Spleen (tissue), 11 donors: ENCODE measurements at regions not wholly inside any gene's neighbourhood (a gene's known extent, or its start where the extent isn't known, plus 50 kb on each side); places are given as distances from the start of the nearest gene placed in this dataset.

Source experiments
- DNase-seq: peaks from one replicate; pipeline ENCODE4 v3.0.0-alpha.2; 2020
- H3K27ac ChIP-seq, 8 donors: fragments of 200-600 bp; sonication (generic) in 7 of 8; 1 replicate in 4 of 8; 2 replicates in 4 of 8; pipeline versions ENCODE4 v1.5.0 to v1.8.0; 2016 to 2021; ENCODE audit warnings: inconsistent platforms in 4 of 8, mild to moderate bottlenecking in 4 of 8, moderate library complexity in 1 of 8
- H3K27me3 ChIP-seq, 7 donors: fragments of 200-600 bp; sonication (generic) in 6 of 7; replicated peaks in 1 of 7; 1 replicate in 4 of 7; 2 replicates in 3 of 7; pipeline versions ENCODE4 v1.5.0 to v1.8.0; 2016 to 2021; ENCODE audit warnings: inconsistent platforms in 3 of 7, mild to moderate bottlenecking in 1 of 7
- H3K36me3 ChIP-seq, 6 donors: fragments of 200-600 bp; sonication (generic) in 5 of 6; 1 replicate in 4 of 6; 2 replicates in 2 of 6; pipeline versions ENCODE4 v1.5.0 to v1.8.0; 2016 to 2021; ENCODE audit warnings: inconsistent platforms in 2 of 6
- H3K4me1 ChIP-seq, 6 donors: fragments of 200-600 bp; sonication (generic) in 5 of 6; 1 replicate in 3 of 6; 2 replicates in 3 of 6; pipeline versions ENCODE4 v1.5.0 to v1.8.0; 2016 to 2021; ENCODE audit warnings: inconsistent platforms in 3 of 6
- H3K4me3 ChIP-seq, 8 donors: fragments of 200-600 bp; sonication (generic) in 7 of 8; 1 replicate in 4 of 8; 2 replicates in 4 of 8; pipeline versions ENCODE4 v1.5.0 to v1.8.0; 2016 to 2021; ENCODE audit warnings: inconsistent platforms in 4 of 8, mild to moderate bottlenecking in 4 of 8, moderate library complexity in 2 of 8
- H3K9me3 ChIP-seq, 8 donors: fragments of 200-600 bp; sonication (generic) in 7 of 8; 1 replicate in 4 of 8; 2 replicates in 4 of 8; pipeline versions ENCODE4 v1.5.0 to v1.8.0; 2016 to 2021; ENCODE audit warnings: inconsistent platforms in 4 of 8
- CTCF ChIP-seq, 11 experiments: fragments of 200-600 bp in 7 of 11; fragments of 450-650 bp in 4 of 11; sonication (generic) in 4 of 11; IDR thresholded peaks in 8 of 11; conservative IDR thresholded peaks in 3 of 11; 1 replicate in 7 of 11; 2 replicates in 4 of 11; pipeline versions ENCODE4 v1.4.0 to v1.8.0; 2016 to 2021; ENCODE audit warnings: antibody characterized with exemption in 11 of 11, inconsistent platforms in 4 of 11, mild to moderate bottlenecking in 1 of 11
- POLR2A ChIP-seq, 3 donors: fragments of 450-650 bp; IDR thresholded peaks; one replicate each; pipeline ENCODE4 v1.5.1; 2017; ENCODE audit warnings: antibody characterized with exemption in 3 of 3, mild to moderate bottlenecking in 1 of 3
- POLR2AphosphoS5 ChIP-seq, 3 donors: sonication (generic); formaldehyde crosslinking; IDR thresholded peaks; one replicate each; pipeline ENCODE4 v1.5.1; 2017; ENCODE audit warnings: antibody characterized with exemption in 3 of 3
- WGBS, 5 donors: extraction: QIAGEN DNeasy Blood & Tissue Kit in 3 of 5; methylation state at CpG; one replicate each; pipeline versions ENCODE4 v1.1.5 to v1.1.7; 2013 to 2018; 5-methylcytosine and 5-hydroxymethylcytosine counted together
- intact Hi-C: fragments of 100-400 bp; cut with DNase I; formaldehyde crosslinking; loops from one replicate; pipeline ENCODE4 v1.15.0; 2023; ENCODE audit warnings: low total_unique reads
- donor health status: healthy with polysubstance abuse.
- donor health status: DM: no; HTN: no; CAD: no; lungs with moderate emphysema.
- donor health status: DM: no; HTN: no; CAD: no.
- donor health status: Bipolar disorder and iron deficiency.
- donor health status: healthy.
- donor health status: DM: no; HTN: no; CAD: no.
- donor health status: DM: yes; HTN: yes; CAD: no.

DNA sequence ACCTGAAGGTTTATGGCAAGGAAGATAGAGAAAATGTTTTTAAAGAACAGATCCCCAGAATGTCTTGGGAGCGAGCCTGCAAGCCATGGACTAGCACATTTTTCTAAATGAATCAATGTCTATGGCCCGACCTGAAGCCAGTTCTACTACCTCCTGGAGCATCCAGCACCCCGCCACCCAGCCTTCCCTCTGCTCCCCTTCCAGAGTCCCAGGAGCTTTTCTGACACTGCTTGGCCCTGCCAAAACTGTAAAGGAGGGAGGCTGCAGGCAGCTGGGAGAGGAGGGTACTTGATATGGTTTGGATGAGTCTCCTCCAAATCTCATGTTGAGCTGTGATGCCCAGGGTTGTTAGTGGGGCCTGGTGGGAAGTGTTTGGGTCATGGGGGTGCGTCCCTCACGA is 95.5 kb upstream of the FZD10 start:
- Histone ChIP-seq H3K9me3 (peaks cover 0 to 29% (median 2%) of the 10 kb centered on the region in 8 donors), H3K27ac (no peak overlapping the region), H3K27me3 (peaks cover 0 to 7% (median 0%) of the 10 kb centered on the region in 7 donors), H3K36me3 (no peaks in the 10 kb centered on the region), H3K4me1 (no peaks in the 10 kb centered on the region), H3K4me3 (no peak overlapping the region)
- DNase-seq: no peak
- no peak for TF ChIP-seq POLR2A (IDR thresholded peaks at IDR 0.05)
- no peak for TF ChIP-seq POLR2AphosphoS5 (IDR thresholded peaks at IDR 0.05)
- no peak for TF ChIP-seq CTCF (IDR thresholded peaks at IDR 0.05 in 8 of 11, conservative IDR thresholded peaks at IDR 0.05 in 3 of 11)
- WGBS, 5 donors: 74 to 89% (median 80%) methylated on average over 5 of the region's 5 CpGs
- intact Hi-C loops: no loop called here

DNA sequence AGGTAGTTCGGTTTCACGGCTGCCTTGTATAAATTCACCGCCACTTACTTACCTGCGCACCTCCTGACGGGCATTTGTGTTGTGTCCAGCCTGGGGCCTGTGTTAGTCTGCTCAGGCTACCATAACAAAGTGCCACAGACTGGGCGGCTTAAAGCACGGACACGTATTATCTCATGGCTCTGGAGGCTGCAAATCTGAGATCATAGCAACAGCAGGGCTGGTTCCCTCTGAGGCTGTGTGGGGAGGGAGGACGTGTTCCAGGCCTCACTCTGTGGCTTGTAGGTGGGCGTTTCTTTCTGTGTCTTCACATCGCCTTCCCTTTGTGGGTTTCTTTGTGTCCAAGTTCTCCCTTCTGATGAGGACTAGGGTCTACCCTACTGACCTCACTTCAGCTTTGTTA is 93.5 kb upstream of the FZD10 start:
- H3K27ac ChIP-seq: no peak overlapping the region
- intact Hi-C loops: no loop called here
- no peaks in the 10 kb centered on the region for H3K4me1 ChIP-seq
- TF ChIP-seq CTCF (IDR thresholded peaks at IDR 0.05 in 8 of 11, conservative IDR thresholded peaks at IDR 0.05 in 3 of 11) (no peak), POLR2AphosphoS5 (IDR thresholded peaks at IDR 0.05) (no peak), POLR2A (IDR thresholded peaks at IDR 0.05) (no peak)
- no peak for DNase-seq
- H3K36me3 ChIP-seq: no peaks in the 10 kb centered on the region
- WGBS, 5 donors: 80 to 85% (median 83%) methylated on average over 11 of the region's 11 CpGs
- peaks cover 0 to 7% (median 0%) of the 10 kb centered on the region in 7 donors for H3K27me3 ChIP-seq
- H3K4me3 ChIP-seq: no peak overlapping the region
- H3K9me3 ChIP-seq: peaks cover 0 to 13% (median 0%) of the 10 kb centered on the region in 8 donors

DNA sequence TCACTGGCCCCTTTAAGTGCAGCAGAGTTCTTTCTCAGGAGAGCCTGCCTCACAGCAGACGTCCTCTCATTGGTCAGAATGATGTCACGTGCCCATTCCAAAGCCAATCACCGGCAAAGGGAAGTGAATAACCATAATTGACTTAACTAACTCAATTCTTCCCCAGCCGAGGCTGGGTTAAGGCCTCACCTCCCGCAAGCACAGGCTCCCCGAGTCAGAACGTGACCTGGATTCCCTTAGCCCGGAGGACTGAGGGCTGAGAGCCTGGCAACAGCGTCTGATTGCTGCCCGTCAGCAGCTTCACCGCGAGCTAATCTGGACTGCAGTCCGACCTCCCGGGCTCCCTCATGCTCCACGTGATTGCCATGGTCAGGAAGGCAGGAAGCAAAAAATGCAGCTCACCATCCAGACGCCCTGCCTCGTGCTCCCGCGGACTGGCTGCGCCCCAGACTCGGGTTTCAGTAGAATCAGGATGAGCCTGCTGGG is 92.1 kb upstream of the FZD10 start:
- peaks cover 0 to 7% (median 0%) of the 10 kb centered on the region in 7 donors for H3K27me3 ChIP-seq
- WGBS, 5 donors: 47 to 66% (median 60%) methylated on average over 18 to 21 of the region's 21 CpGs
- intact Hi-C loops: no loop called here
- no peaks in the 10 kb centered on the region for H3K4me1 ChIP-seq
- no peak overlapping the region for H3K4me3 ChIP-seq
- no peak for DNase-seq
- H3K36me3 ChIP-seq: no peaks in the 10 kb centered on the region
- peaks cover 0 to 7% (median 0%) of the 10 kb centered on the region in 8 donors for H3K9me3 ChIP-seq
- TF ChIP-seq POLR2A (IDR thresholded peaks at IDR 0.05): no peak
- TF ChIP-seq POLR2AphosphoS5 (IDR thresholded peaks at IDR 0.05): no peak
- no peak for TF ChIP-seq CTCF (IDR thresholded peaks at IDR 0.05 in 8 of 11, conservative IDR thresholded peaks at IDR 0.05 in 3 of 11)
- no peak overlapping the region for H3K27ac ChIP-seq

GRCh38 chr12:130073721-130074120 is 88.5 kb upstream of the FZD10 start:
- no peak for DNase-seq
- H3K27me3 ChIP-seq: peaks cover 0 to 7% (median 0%) of the 10 kb centered on the region in 7 donors
- H3K9me3 ChIP-seq: peaks cover 0 to 37% (median 8%) of the 10 kb centered on the region in 8 donors
- no peaks in the 10 kb centered on the region for H3K36me3 ChIP-seq
- no peak overlapping the region for H3K27ac ChIP-seq
- no peak for TF ChIP-seq POLR2AphosphoS5 (IDR thresholded peaks at IDR 0.05)
- TF ChIP-seq CTCF (IDR thresholded peaks at IDR 0.05 in 8 of 11, conservative IDR thresholded peaks at IDR 0.05 in 3 of 11): no peak
- TF ChIP-seq POLR2A (IDR thresholded peaks at IDR 0.05): no peak
- no peak overlapping the region for H3K4me3 ChIP-seq
- intact Hi-C loops: no loop called here
- 83 to 95% (median 93%) methylated on average over 3 of the region's 3 CpGs for WGBS, 5 donors
- H3K4me1 ChIP-seq: no peaks in the 10 kb centered on the region
